Myocyte (in vitro differentiated cells): ENCODE measurements at regions not wholly inside any gene's neighbourhood (a gene's known extent, or its start where the extent isn't known, plus 50 kb on each side); places are given as distances from the start of the nearest gene placed in this dataset.

ENCODE experiments used
- DNase-seq: peaks from one replicate; pipeline ENCODE4 v3.0.0-alpha.2; 2012; ENCODE audit warnings: low read depth

- no peak for DNase-seq
Observed at GRCh38 chr3:182711261-182711683, 82.0 kb upstream of the ATP11B start.

GRCh38 chr3:182711853-182712252 is 81.5 kb upstream of the ATP11B start:
- DNase-seq: no peak

GRCh38 chr3:182713111-182713510 is 80.2 kb upstream of the ATP11B start:
- DNase-seq: no peak

- peak; percentile 75 for DNase-seq
Observed at GRCh38 chr3:182713743-182714517, 79.4 kb upstream of the ATP11B start.

GRCh38 chr3:182715006-182715405 is 78.3 kb upstream of the ATP11B start:
- no peak for DNase-seq

GRCh38 chr3:182716114-182716688 is 77.1 kb upstream of the ATP11B start:
- no peak for DNase-seq

- DNase-seq: no peak
Observed at GRCh38 chr3:182717216-182717615, 76.1 kb upstream of the ATP11B start.

GRCh38 chr3:182722907-182723306 is 70.4 kb upstream of the ATP11B start:
- no peak for DNase-seq

- no peak for DNase-seq
Observed at GRCh38 chr3:182723596-182723995, 69.7 kb upstream of the ATP11B start.

- peak; percentile 51 for DNase-seq
Observed at GRCh38 chr3:182725372-182726251, 67.7 kb upstream of the ATP11B start.

- no peak for DNase-seq
Observed at GRCh38 chr3:182726258-182727142, 66.8 kb upstream of the ATP11B start.

- no peak for DNase-seq
Observed at GRCh38 chr3:182728238-182728637, 65.1 kb upstream of the ATP11B start.

- no peak for DNase-seq
Observed at GRCh38 chr3:182729903-182730674, 63.2 kb upstream of the ATP11B start.

GRCh38 chr3:182730675-182731042 is 62.6 kb upstream of the ATP11B start:
- no peak for DNase-seq

- DNase-seq: no peak
Observed at GRCh38 chr3:182731764-182732163, 61.5 kb upstream of the ATP11B start.

- no peak for DNase-seq
Observed at GRCh38 chr3:182732232-182733015, 60.9 kb upstream of the ATP11B start.

- DNase-seq: no peak
Observed at GRCh38 chr3:182735672-182736071, 57.6 kb upstream of the ATP11B start.

GRCh38 chr3:182737825-182738224 is 55.5 kb upstream of the ATP11B start:
- DNase-seq: no peak

GRCh38 chr3:182738583-182739411 is 54.5 kb upstream of the ATP11B start:
- no peak for DNase-seq
